HepG2 (cell line): ENCODE measurements at regions not wholly inside any gene's neighbourhood (a gene's known extent, or its start where the extent isn't known, plus 50 kb on each side); places are given as distances from the start of the nearest gene placed in this dataset.

ENCODE experiments used
- CENPT ChIP-seq: sonication (generic); formaldehyde crosslinking; IDR thresholded peaks from 2 replicates; pipeline ENCODE4 v1.8.0; 2022; ENCODE audit warnings: low read depth, mild to moderate bottlenecking, moderate library complexity, missing genetic modification reagents
- CREB1 ChIP-seq, 2 experiments: fragments of 450-650 bp in 1 of 2; IDR thresholded peaks; 2 replicates each; pipeline ENCODE4 v1.6.1; 2016 to 2017; ENCODE audit warnings: control low read depth in 1 of 2, mild to moderate bottlenecking in 1 of 2, missing compliant biosample characterization in 1 of 2, missing genetic modification characterization in 1 of 2
- DMAP1 ChIP-seq: IDR thresholded peaks from 2 replicates; pipeline ENCODE4 v1.6.1; 2016
- ETV5 ChIP-seq: IDR thresholded peaks from 2 replicates; pipeline ENCODE4 v1.6.1; 2018; ENCODE audit warnings: missing biosample characterization, missing genetic modification reagents, inconsistent platforms, borderline replicate concordance
- FOSL2 ChIP-seq: sonication (generic); formaldehyde crosslinking; IDR thresholded peaks from 2 replicates; pipeline ENCODE4 v1.4.0; 2020; ENCODE audit warnings: missing genetic modification reagents
- FOXK1 ChIP-seq: sonication (generic); formaldehyde crosslinking; IDR thresholded peaks from 2 replicates; pipeline ENCODE4 v1.4.0; 2020; ENCODE audit warnings: low read depth, missing genetic modification reagents, borderline replicate concordance
- GATAD2A ChIP-seq: IDR thresholded peaks from 2 replicates; pipeline ENCODE4 v1.6.1; 2016
- HNRNPH1 ChIP-seq: fragments of 200-400 bp; formaldehyde crosslinking; optimal IDR thresholded peaks from 2 replicates; pipeline ENCODE3; 2017; ENCODE audit warnings: mild to moderate bottlenecking, low read depth, low read length
- ISL2 ChIP-seq: sonication (generic); formaldehyde crosslinking; IDR thresholded peaks from 2 replicates; pipeline ENCODE4 v1.5.0; 2020; ENCODE audit warnings: missing genetic modification reagents
- KDM5B ChIP-seq: sonication (generic); formaldehyde crosslinking; IDR thresholded peaks from 2 replicates; pipeline ENCODE4 v1.4.0; 2020; ENCODE audit warnings: missing genetic modification reagents, mild to moderate bottlenecking, borderline replicate concordance
- MED1 ChIP-seq: sonication (generic); formaldehyde crosslinking; IDR thresholded peaks from 2 replicates; pipeline ENCODE4 v1.4.0; 2020; ENCODE audit warnings: missing genetic modification reagents
- MED8 ChIP-seq: sonication (generic); formaldehyde crosslinking; IDR thresholded peaks from 2 replicates; pipeline ENCODE4 v1.8.1; 2023; ENCODE audit warnings: mild to moderate bottlenecking, missing genetic modification reagents; ENCODE audit not compliant: insufficient replicate concordance
- MNT ChIP-seq: fragments of 450-650 bp; IDR thresholded peaks from 2 replicates; pipeline ENCODE4 v1.6.1; 2016
- NBN ChIP-seq: fragments of 450-650 bp; conservative IDR thresholded peaks from 2 replicates; pipeline ENCODE4 v1.6.1; 2017
- PLRG1 ChIP-seq: fragments of 450-650 bp; conservative IDR thresholded peaks from 2 replicates; pipeline ENCODE4 v1.6.1; 2016
- SALL1 ChIP-seq: sonication (generic); formaldehyde crosslinking; IDR thresholded peaks from 2 replicates; pipeline ENCODE4 v1.8.0; 2022; ENCODE audit warnings: mild to moderate bottlenecking, missing genetic modification reagents
- SMAD3 ChIP-seq: sonication (generic); formaldehyde crosslinking; IDR thresholded peaks from 2 replicates; pipeline ENCODE4 v1.4.0; 2020; ENCODE audit warnings: missing genetic modification reagents
- SP5 ChIP-seq: IDR thresholded peaks from 2 replicates; pipeline ENCODE4 v1.6.1; 2016; ENCODE audit warnings: low read depth, borderline replicate concordance
- ZBED4 ChIP-seq: sonication (generic); formaldehyde crosslinking; IDR thresholded peaks from 2 replicates; pipeline ENCODE4 v1.4.0; 2020; ENCODE audit warnings: missing genetic modification reagents, borderline replicate concordance
- ZBTB38 ChIP-seq: sonication (generic); formaldehyde crosslinking; IDR thresholded peaks from 2 replicates; pipeline ENCODE4 v1.5.1; 2020; ENCODE audit warnings: mild to moderate bottlenecking, missing genetic modification reagents
- ZBTB42 ChIP-seq: sonication (generic); formaldehyde crosslinking; IDR thresholded peaks from 2 replicates; pipeline ENCODE4 v1.5.0; 2020; ENCODE audit warnings: mild to moderate bottlenecking, missing genetic modification reagents
- ZEB1 ChIP-seq: IDR thresholded peaks from 2 replicates; pipeline ENCODE4 v1.6.1; 2012; ENCODE audit warnings: mild to moderate bottlenecking, low read depth, inconsistent platforms; ENCODE audit not compliant: insufficient replicate concordance
- ZMYM3 ChIP-seq: sonication (generic); formaldehyde crosslinking; IDR thresholded peaks from 2 replicates; pipeline ENCODE4 v1.5.1; 2020; ENCODE audit warnings: mild to moderate bottlenecking, missing genetic modification reagents
- ZMYM4 ChIP-seq: sonication (generic); formaldehyde crosslinking; IDR thresholded peaks from 2 replicates; pipeline ENCODE4 v1.8.1; 2023; ENCODE audit warnings: mild to moderate bottlenecking, missing genetic modification reagents
- ZNF383 ChIP-seq: sonication (generic); formaldehyde crosslinking; IDR thresholded peaks from 2 replicates; pipeline ENCODE4 v1.4.0; 2020; ENCODE audit warnings: missing genetic modification reagents, mild to moderate bottlenecking, borderline replicate concordance
- ZNF598 ChIP-seq: sonication (generic); formaldehyde crosslinking; IDR thresholded peaks from 2 replicates; pipeline ENCODE4 v1.5.1; 2020; ENCODE audit warnings: mild to moderate bottlenecking, missing genetic modification reagents, borderline replicate concordance
- ZSCAN22 ChIP-seq: sonication (generic); formaldehyde crosslinking; IDR thresholded peaks from 2 replicates; pipeline ENCODE4 v1.4.0; 2020; ENCODE audit warnings: mild to moderate bottlenecking, missing genetic modification reagents
- ZSCAN30 ChIP-seq: sonication (generic); formaldehyde crosslinking; IDR thresholded peaks from 2 replicates; pipeline ENCODE4 v1.5.0; 2020; ENCODE audit warnings: mild to moderate bottlenecking, missing genetic modification reagents
- ZSCAN31 ChIP-seq: sonication (generic); formaldehyde crosslinking; IDR thresholded peaks from 2 replicates; pipeline ENCODE4 v1.5.0; 2020; ENCODE audit warnings: low read depth, mild to moderate bottlenecking, missing genetic modification reagents
- ZSCAN9 ChIP-seq: IDR thresholded peaks from 2 replicates; pipeline ENCODE4 v1.6.1; 2016; ENCODE audit warnings: borderline replicate concordance

- TF ChIP-seq SALL1 (CRISPR knock-in tag) (peak; percentile 49), SMAD3 (no peak), ZNF383 (CRISPR knock-in tag) (no peak), ZSCAN30 (CRISPR knock-in tag) (no peak), CREB1 (IDR thresholded peaks at IDR 0.05) (no peak), CREB1 (CRISPR knock-in tag; IDR thresholded peaks at IDR 0.05) (no peak), ZSCAN31 (no peak), MED8 (no peak), NBN (no peak), ZNF598 (CRISPR knock-in tag) (no peak), ZMYM4 (CRISPR knock-in tag) (peak; percentile 63), PLRG1 (no peak), ZSCAN22 (CRISPR knock-in tag) (no peak), ETV5 (CRISPR knock-in tag) (no peak), ZBED4 (CRISPR knock-in tag) (no peak), FOSL2 (CRISPR knock-in tag) (no peak), MED1 (CRISPR knock-in tag) (peak; percentile 67; the same call in 1 of the 2 replicates), ZSCAN9 (CRISPR knock-in tag) (no peak), MNT (no peak), HNRNPH1 (no peak), GATAD2A (peak; percentile 83), ZBTB38 (no peak), ISL2 (CRISPR knock-in tag) (peak; percentile 35; the same call in 1 of the 2 replicates), SP5 (CRISPR knock-in tag) (no peak), KDM5B (CRISPR knock-in tag) (no peak), CENPT (CRISPR knock-in tag) (no peak), ZEB1 (no peak), DMAP1 (CRISPR knock-in tag) (no peak), FOXK1 (peak; percentile 55; the same call in 1 of the 2 replicates), ZBTB42 (CRISPR knock-in tag) (no peak), ZMYM3 (no peak)
These were observed 258.1 kb downstream of the IPO8 start (continued) for GRCh38 chr12:30437616-30438015.
